K562 (cell line): ENCODE measurements at regions not wholly inside any gene's neighbourhood (a gene's known extent, or its start where the extent isn't known, plus 50 kb on each side); places are given as distances from the start of the nearest gene placed in this dataset.
A peak's percentile ranks its signal among the peaks of the same experiment; 100 is the strongest.

Experiments used
- ATAC-seq: fragments of 200-7000 bp; cut with Tn5 transposase; 3 replicates; pipeline ENCODE4 v1.9.1; 2020; ENCODE audit warnings: moderate library complexity
- BruUV-seq: library from RNA; stranded (reverse); fragments of 400-500 nt; replicated peaks from 2 replicates; lab custom pipeline; 2021; lab: Mats Ljungman, UMichigan
- CTCF ChIA-PET: fragments of 300-600 bp; formaldehyde crosslinking; extraction: SDS; loops from one replicate; lab custom pipeline; 2021; ENCODE audit warnings: low intra/inter-chr PET ratio; lab: Yijun Ruan, JAX
- POLR2A ChIA-PET: fragments of 300-600, 350-650 bp; sonication (Branson Sonifier 250); formaldehyde crosslinking; extraction: SDS; loops from one replicate; lab custom pipeline; 2021; ENCODE audit warnings: antibody characterized with exemption, inconsistent platforms; lab: Yijun Ruan, JAX
- DNase-seq, 4 experiments: peaks; one replicate each; pipeline versions ENCODE4 v3.0.0 to v3.0.0-alpha.2; 2011 to 2018; ENCODE audit warnings: low spot score in 3 of 4, mixed read lengths in 3 of 4; ENCODE audit errors: extremely low read depth in 1 of 4
- FAIRE-seq: peaks from 2 replicates; lab custom pipeline; 2011; peaks lifted over from hg19 to GRCh38; lab: Jason Lieb, UNC
- H2AFZ ChIP-seq: 2 replicates; pipeline ENCODE4 v1.6.0; 2011; ENCODE audit warnings: low read depth, low read length, control low read depth, inconsistent platforms
- H3K27ac ChIP-seq: fragments of 200-600 bp; 3 replicates; pipeline ENCODE4 v1.8.0; 2011; ENCODE audit warnings: low read depth, mild to moderate bottlenecking, control low read depth, inconsistent platforms, low read length, moderate library complexity, mixed read lengths; ENCODE audit errors: extremely low read depth
- H3K27me3 ChIP-seq, 2 experiments: fragments of 300-600 bp in 1 of 2; 2 replicates in 1 of 2; 3 replicates in 1 of 2; pipeline versions ENCODE4 v1.6.0 to v1.8.0; 2011; ENCODE audit warnings: inconsistent platforms in 2 of 2, low read length in 2 of 2, mild to moderate bottlenecking in 1 of 2, mixed read lengths in 1 of 2, moderate library complexity in 1 of 2; ENCODE audit not compliant: control insufficient read depth in 2 of 2, insufficient read depth in 2 of 2
- H3K36me3 ChIP-seq: fragments of 300-600 bp; 3 replicates; pipeline ENCODE4 v1.8.0; 2011; ENCODE audit warnings: mild to moderate bottlenecking, low read length, inconsistent platforms; ENCODE audit not compliant: control insufficient read depth, insufficient read depth
- H3K4me1 ChIP-seq, 2 experiments: fragments of 200-600 bp in 1 of 2; replicated peaks in 1 of 2; 2 replicates in 1 of 2; 3 replicates in 1 of 2; pipeline versions ENCODE4 v1.5.1 to v1.8.0; 2011; ENCODE audit warnings: inconsistent platforms in 2 of 2, low read length in 2 of 2, mild to moderate bottlenecking in 1 of 2, mixed read lengths in 1 of 2, moderate library complexity in 1 of 2; ENCODE audit not compliant: control insufficient read depth in 2 of 2, insufficient read depth in 2 of 2
- H3K4me2 ChIP-seq: 2 replicates; pipeline ENCODE4 v1.6.1; 2011; ENCODE audit warnings: low read length, control low read depth, inconsistent platforms, mixed read lengths; ENCODE audit not compliant: insufficient read depth
- H3K4me3 ChIP-seq: fragments of 200-600 bp; sonication (generic), shearing (Covaris generic); 2 replicates; pipeline ENCODE4 v1.5.1; 2016; ENCODE audit warnings: control low read depth, inconsistent platforms
- H3K79me2 ChIP-seq: fragments of 200-600 bp; 3 replicates; pipeline ENCODE4 v1.8.0; 2011; ENCODE audit warnings: low read length, inconsistent platforms; ENCODE audit not compliant: control insufficient read depth, insufficient read depth
- H3K9ac ChIP-seq, 2 experiments: 2 replicates each; pipeline versions ENCODE4 v1.6.0 to v1.6.1; 2011; ENCODE audit warnings: low read depth in 2 of 2, low read length in 2 of 2, control low read depth in 1 of 2, inconsistent platforms in 1 of 2, mild to moderate bottlenecking in 1 of 2, mixed read lengths in 1 of 2; ENCODE audit not compliant: insufficient read depth in 1 of 2
- H3K9me1 ChIP-seq: one replicate; pipeline ENCODE4 v1.6.0; 2011; ENCODE audit warnings: inconsistent platforms, mild to moderate bottlenecking, low read length, moderate library complexity; ENCODE audit not compliant: control insufficient read depth, insufficient read depth
- H3K9me3 ChIP-seq: replicated peaks from 2 replicates; pipeline ENCODE4 v1.5.1; 2011; ENCODE audit warnings: low read depth, low read length, inconsistent platforms; ENCODE audit not compliant: control insufficient read depth, insufficient read depth
- H4K20me1 ChIP-seq: replicated peaks from 2 replicates; pipeline ENCODE4 v1.6.1; 2011; ENCODE audit warnings: low read length, inconsistent platforms, mixed read lengths; ENCODE audit not compliant: control insufficient read depth, insufficient read depth
- CTBP1 ChIP-seq: fragments of 450-650 bp; IDR thresholded peaks from 2 replicates; pipeline ENCODE4 v1.6.1; 2016; ENCODE audit warnings: borderline replicate concordance
- ELF1 ChIP-seq: fragments of 200-800 bp; sonication (Bioruptor generic); IDR thresholded peaks from 2 replicates; pipeline ENCODE4 v1.6.1; 2016; ENCODE audit warnings: missing genetic modification characterization, missing compliant biosample characterization
- FOXA1 ChIP-seq: fragments of 450-650 bp; IDR thresholded peaks from 2 replicates; pipeline ENCODE4 v1.6.1; 2016; ENCODE audit warnings: mild to moderate bottlenecking, borderline replicate concordance
- FUS ChIP-seq: fragments of 200-400 bp; formaldehyde crosslinking; optimal IDR thresholded peaks from 2 replicates; pipeline ENCODE3; 2017; ENCODE audit warnings: low read depth, low read length
- GTF2E2 ChIP-seq: fragments of 200-800 bp; sonication (Bioruptor generic); IDR thresholded peaks from 2 replicates; pipeline ENCODE4 v1.6.1; 2016; ENCODE audit warnings: missing genetic modification characterization, missing compliant biosample characterization
- HMG20A ChIP-seq: fragments of 450-650 bp; formaldehyde crosslinking; conservative IDR thresholded peaks from 2 replicates; pipeline ENCODE4 v1.4.0; 2020; ENCODE audit warnings: mild to moderate bottlenecking, mixed read lengths
- NR3C1 ChIP-seq: sonication (generic); formaldehyde crosslinking; IDR thresholded peaks from 2 replicates; pipeline ENCODE4 v1.8.1; 2022; ENCODE audit warnings: missing genetic modification reagents
- POU5F1 ChIP-seq: fragments of 150-350 bp; IDR thresholded peaks from 2 replicates; pipeline ENCODE4 v1.6.1; 2014; ENCODE audit warnings: borderline replicate concordance, low read length, low read depth, mild to moderate bottlenecking; ENCODE audit not compliant: partially characterized antibody
- PTBP1 ChIP-seq: fragments of 200-400 bp; formaldehyde crosslinking; IDR thresholded peaks from 2 replicates; pipeline ENCODE4 v1.6.1; 2017; ENCODE audit warnings: low read depth, low read length
- RBM22 ChIP-seq: fragments of 200-400 bp; formaldehyde crosslinking; IDR thresholded peaks from 2 replicates; pipeline ENCODE4 v1.6.1; 2018; ENCODE audit warnings: low read length, low read depth; ENCODE audit not compliant: poor library complexity, severe bottlenecking
- RBM25 ChIP-seq: fragments of 200-400 bp; formaldehyde crosslinking; IDR thresholded peaks from 2 replicates; pipeline ENCODE4 v1.6.1; 2018; ENCODE audit warnings: low read length, low read depth, moderate library complexity; ENCODE audit not compliant: severe bottlenecking
- SMARCB1 ChIP-seq: IDR thresholded peaks from 2 replicates; pipeline ENCODE4 v1.6.1; 2011; ENCODE audit warnings: improper control_type of control experiment, low read depth; ENCODE audit not compliant: insufficient read length
- SREBF2 ChIP-seq: sonication (generic); formaldehyde crosslinking; IDR thresholded peaks from 2 replicates; pipeline ENCODE4 v1.4.0; 2020; ENCODE audit warnings: mild to moderate bottlenecking, missing genetic modification reagents
- SRSF1 ChIP-seq: fragments of 200-400 bp; formaldehyde crosslinking; IDR thresholded peaks from 2 replicates; pipeline ENCODE4 v1.6.1; 2017; ENCODE audit warnings: mild to moderate bottlenecking, low read depth, low read length, moderate library complexity
- TAF7 ChIP-seq: fragments of 450-650 bp; IDR thresholded peaks from 2 replicates; pipeline ENCODE4 v1.6.1; 2016; ENCODE audit warnings: missing genetic modification characterization, missing compliant biosample characterization
- ZKSCAN8 ChIP-seq: fragments of 200-800 bp; sonication (Bioruptor generic); IDR thresholded peaks from 2 replicates; pipeline ENCODE4 v1.6.1; 2016; ENCODE audit warnings: missing genetic modification characterization, missing compliant biosample characterization
- ZNF12 ChIP-seq: sonication (generic); formaldehyde crosslinking; IDR thresholded peaks from 2 replicates; pipeline ENCODE4 v1.4.0; 2020; ENCODE audit warnings: mild to moderate bottlenecking, missing genetic modification reagents
- ZNF77 ChIP-seq: fragments of 250-450 bp; sonication (Bioruptor Pico); IDR thresholded peaks from 2 replicates; pipeline ENCODE4 v1.5.0; 2020
- ZZZ3 ChIP-seq: fragments of 450-650 bp; IDR thresholded peaks from 2 replicates; pipeline ENCODE4 v1.6.1; 2016; ENCODE audit warnings: antibody characterized with exemption, mild to moderate bottlenecking, moderate library complexity
- WGBS: fragments of 100-300 bp; shearing (Covaris generic); methylation state at CpG from one replicate; pipeline ENCODE4 v1.1.6; 2016; ENCODE audit warnings: low coverage, mixed read lengths; ENCODE audit not compliant: insufficient coverage; ENCODE audit errors: missing lambda C conversion rate; 5-methylcytosine and 5-hydroxymethylcytosine counted together
- in situ Hi-C: fragments of 300-500 bp; cut with MboI; formaldehyde crosslinking; loops from 4 replicates; pipeline ENCODE4 v1.15.0; 2018; ENCODE audit warnings: inconsistent platforms, mixed read lengths
- intact Hi-C: fragments of 100-400 bp; cut with micrococcal nuclease; formaldehyde crosslinking; loops from 2 replicates; pipeline ENCODE4 v1.14.2; 2022
- TF ChIP-seq, protein P1 (sequence below): fragments of 250-450 bp; sonication (Bioruptor Pico); IDR thresholded peaks from 2 replicates; pipeline ENCODE4 v1.6.1; 2021; ENCODE audit warnings: mild to moderate bottlenecking
- TF ChIP-seq, protein P2 (sequence below): conservative IDR thresholded peaks from 2 replicates; pipeline ENCODE4 v1.6.1; 2011; ENCODE audit warnings: low read depth, mild to moderate bottlenecking, low read length; ENCODE audit not compliant: control insufficient read depth
- TF ChIP-seq, protein P3 (sequence below): fragments of 450-650 bp; IDR thresholded peaks from 2 replicates; pipeline ENCODE4 v1.6.1; 2017; ENCODE audit warnings: mild to moderate bottlenecking, moderate library complexity

DNA sequence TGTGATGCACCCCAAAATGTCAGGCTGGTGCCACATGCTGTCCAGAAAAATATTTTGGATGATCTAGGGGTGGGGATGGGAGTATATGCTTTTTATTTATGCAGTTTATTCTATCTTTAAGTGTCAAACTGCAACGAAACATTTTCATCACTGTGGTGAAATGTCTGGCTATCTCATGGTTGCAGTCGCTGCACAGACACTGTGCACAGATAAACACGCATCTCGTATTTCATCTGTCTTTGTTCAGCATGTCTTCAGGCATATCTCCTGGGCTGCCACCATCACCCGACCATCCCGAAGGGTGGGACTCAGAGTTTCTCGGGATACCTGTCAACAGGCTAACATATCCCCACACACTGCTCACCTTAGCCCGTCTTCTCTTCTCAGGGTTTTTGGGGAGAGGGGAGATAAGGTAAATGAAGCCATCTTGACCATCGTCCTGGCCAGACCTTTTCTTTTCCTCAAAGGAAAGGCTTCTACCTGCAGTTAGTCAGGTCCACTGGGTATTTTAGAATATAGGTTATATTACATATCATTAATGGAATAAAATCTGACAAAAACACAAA lies 80.7 kb upstream of the NABP1 start:
- no peaks in the 10 kb centered on the region for H3K27me3 ChIP-seq
- no peaks in the 10 kb centered on the region for H3K79me2 ChIP-seq
- DNase-seq (peak; percentile 36 to 85 (median 54)), FAIRE-seq (peak; percentile 90), ATAC-seq (peak; percentile 91)
- no peaks in the 10 kb centered on the region for H3K9me1 ChIP-seq
- in situ Hi-C loops (no loop called here), intact Hi-C loops (loop anchor here (2.0 to 5.0 kb wide), 2 partner anchors 26 to 40 kb away; no protein-coding TSS in a partner anchor)
- H3K4me2 ChIP-seq = peak overlapping the region; percentile 69
- H3K27ac ChIP-seq = peak overlapping the region; percentile 48; the same call in 2 of the 3 replicates
- H2AFZ ChIP-seq = 0 out of 2 replicates have a peak overlapping the region, but pooled peaks have one; percentile 67
- no peaks in the 10 kb centered on the region for H3K36me3 ChIP-seq
- no peak overlapping the region for H3K4me3 ChIP-seq
- CTCF ChIA-PET = no interaction called here
- no peak overlapping the region; a peak in 1 of 4 replicates for H3K9ac ChIP-seq
- H3K4me1 ChIP-seq = peaks cover 0 to 14% of the 10 kb centered on the region in 2 experiments; a peak in 3 of 5 replicates
- no peaks in the 10 kb centered on the region for H3K9me3 ChIP-seq
- no TSS peak for BruUV-seq
- POLR2A ChIA-PET = interaction anchor here (0.6 kb wide), 1 partner anchor 23 kb away, joined by 3 read pairs; no protein-coding TSS in a partner anchor
- 0% methylated on average over 8 of the region's 9 CpGs for WGBS
- no peaks in the 10 kb centered on the region for H4K20me1 ChIP-seq
- TF ChIP-seq CTBP1 (peak; percentile 91), POU5F1 (no peak), SREBF2 (CRISPR knock-in tag) (no peak), SMARCB1 (no peak), ZZZ3 (no peak), HMG20A (CRISPR knock-in tag) (no peak), ZNF77 (no peak), RBM25 (no peak), NR3C1 (CRISPR knock-in tag) (no peak), TAF7 (tag) (no peak), FOXA1 (peak; percentile 95), ZNF12 (CRISPR knock-in tag) (no peak), ELF1 (tag) (no peak), GTF2E2 (tag) (no peak), FUS (no peak), RBM22 (no peak), ZKSCAN8 (no peak), PTBP1 (no peak), SRSF1 (no peak)
- TF ChIP-seq, protein P1, sequence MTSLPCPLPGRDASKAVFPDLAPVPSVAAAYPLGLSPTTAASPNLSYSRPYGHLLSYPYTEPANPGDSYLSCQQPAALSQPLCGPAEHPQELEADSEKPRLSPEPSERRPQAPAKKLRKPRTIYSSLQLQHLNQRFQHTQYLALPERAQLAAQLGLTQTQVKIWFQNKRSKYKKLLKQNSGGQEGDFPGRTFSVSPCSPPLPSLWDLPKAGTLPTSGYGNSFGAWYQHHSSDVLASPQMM (CRISPR knock-in tag) = no peak
- TF ChIP-seq, protein P2, sequence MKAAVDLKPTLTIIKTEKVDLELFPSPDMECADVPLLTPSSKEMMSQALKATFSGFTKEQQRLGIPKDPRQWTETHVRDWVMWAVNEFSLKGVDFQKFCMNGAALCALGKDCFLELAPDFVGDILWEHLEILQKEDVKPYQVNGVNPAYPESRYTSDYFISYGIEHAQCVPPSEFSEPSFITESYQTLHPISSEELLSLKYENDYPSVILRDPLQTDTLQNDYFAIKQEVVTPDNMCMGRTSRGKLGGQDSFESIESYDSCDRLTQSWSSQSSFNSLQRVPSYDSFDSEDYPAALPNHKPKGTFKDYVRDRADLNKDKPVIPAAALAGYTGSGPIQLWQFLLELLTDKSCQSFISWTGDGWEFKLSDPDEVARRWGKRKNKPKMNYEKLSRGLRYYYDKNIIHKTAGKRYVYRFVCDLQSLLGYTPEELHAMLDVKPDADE = no peak
- TF ChIP-seq, protein P3, sequence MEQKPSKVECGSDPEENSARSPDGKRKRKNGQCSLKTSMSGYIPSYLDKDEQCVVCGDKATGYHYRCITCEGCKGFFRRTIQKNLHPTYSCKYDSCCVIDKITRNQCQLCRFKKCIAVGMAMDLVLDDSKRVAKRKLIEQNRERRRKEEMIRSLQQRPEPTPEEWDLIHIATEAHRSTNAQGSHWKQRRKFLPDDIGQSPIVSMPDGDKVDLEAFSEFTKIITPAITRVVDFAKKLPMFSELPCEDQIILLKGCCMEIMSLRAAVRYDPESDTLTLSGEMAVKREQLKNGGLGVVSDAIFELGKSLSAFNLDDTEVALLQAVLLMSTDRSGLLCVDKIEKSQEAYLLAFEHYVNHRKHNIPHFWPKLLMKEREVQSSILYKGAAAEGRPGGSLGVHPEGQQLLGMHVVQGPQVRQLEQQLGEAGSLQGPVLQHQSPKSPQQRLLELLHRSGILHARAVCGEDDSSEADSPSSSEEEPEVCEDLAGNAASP = no peak
